ENCODE measurements at regions not wholly inside any gene's neighbourhood (a gene's known extent, or its start where the extent isn't known, plus 50 kb on each side); places are given as distances from the start of the nearest gene placed in this dataset.

- Mint-ChIP-seq H3K4me3 (ENCODE audit: low read depth) (no peak overlapping the region), H3K27ac (no peak overlapping the region), H3K4me1 (ENCODE audit: low read depth) (no peaks in the 10 kb centered on the region), H3K36me3 (ENCODE audit: low read depth) (no peaks in the 10 kb centered on the region), H3K27me3 (ENCODE audit: low read depth) (no peaks in the 10 kb centered on the region), H3K9me3 (no peaks in the 10 kb centered on the region)
- no peak for DNase-seq (ENCODE audit: low spot score)
- intact Hi-C loops (cut with micrococcal nuclease) = no loop called here
These were observed 513.5 kb downstream of the CMPK2 start for GRCh38 chr2:6352247-6352646.

- intact Hi-C loops (cut with micrococcal nuclease) = no loop called here
These were observed 512.7 kb downstream of the CMPK2 start for GRCh38 chr2:6352906-6353515.

GRCh38 chr2:6353669-6354068 is 512.0 kb downstream of the CMPK2 start:
- no peaks in the 10 kb centered on the region for H3K9me3 Mint-ChIP-seq
- H3K27me3 Mint-ChIP-seq (ENCODE audit: low read depth) = no peaks in the 10 kb centered on the region
- intact Hi-C loops (cut with micrococcal nuclease) = no loop called here
- DNase-seq (ENCODE audit: low spot score) = no peak
- no peak overlapping the region for H3K4me3 Mint-ChIP-seq (ENCODE audit: low read depth)
- no peaks in the 10 kb centered on the region for H3K4me1 Mint-ChIP-seq (ENCODE audit: low read depth)
- no peak overlapping the region for H3K27ac Mint-ChIP-seq
- no peaks in the 10 kb centered on the region for H3K36me3 Mint-ChIP-seq (ENCODE audit: low read depth)

More at GRCh38 chr2:6352906-6353515, 512.7 kb downstream of the CMPK2 start:
- Mint-ChIP-seq H3K27ac (no peak overlapping the region), H3K27me3 (ENCODE audit: low read depth) (no peaks in the 10 kb centered on the region), H3K9me3 (no peaks in the 10 kb centered on the region), H3K4me3 (ENCODE audit: low read depth) (no peak overlapping the region), H3K36me3 (ENCODE audit: low read depth) (no peaks in the 10 kb centered on the region), H3K4me1 (ENCODE audit: low read depth) (no peaks in the 10 kb centered on the region)
- no peak for DNase-seq (ENCODE audit: low spot score)

- Mint-ChIP-seq H3K27ac (no peak overlapping the region), H3K27me3 (ENCODE audit: low read depth) (no peaks in the 10 kb centered on the region), H3K9me3 (no peaks in the 10 kb centered on the region), H3K4me3 (ENCODE audit: low read depth) (no peak overlapping the region), H3K4me1 (ENCODE audit: low read depth) (no peaks in the 10 kb centered on the region), H3K36me3 (ENCODE audit: low read depth) (no peaks in the 10 kb centered on the region)
- DNase-seq (ENCODE audit: low spot score) = no peak
- intact Hi-C loops (cut with micrococcal nuclease) = no loop called here
These were observed 511.2 kb downstream of the CMPK2 start for GRCh38 chr2:6354546-6354945.

GRCh38 chr2:6355886-6356761 is 509.6 kb downstream of the CMPK2 start:
- Mint-ChIP-seq H3K4me3 (ENCODE audit: low read depth) (no peak overlapping the region), H3K4me1 (ENCODE audit: low read depth) (no peaks in the 10 kb centered on the region), H3K36me3 (ENCODE audit: low read depth) (no peaks in the 10 kb centered on the region), H3K9me3 (no peaks in the 10 kb centered on the region), H3K27ac (no peak overlapping the region), H3K27me3 (ENCODE audit: low read depth) (no peaks in the 10 kb centered on the region)
- no peak for DNase-seq (ENCODE audit: low spot score)
- intact Hi-C loops (cut with micrococcal nuclease) = no loop called here

GRCh38 chr2:6358546-6358945 is 507.2 kb downstream of the CMPK2 start:
- H3K27ac Mint-ChIP-seq = no peak overlapping the region
- H3K9me3 Mint-ChIP-seq = no peaks in the 10 kb centered on the region
- H3K36me3 Mint-ChIP-seq (ENCODE audit: low read depth) = no peaks in the 10 kb centered on the region
- H3K4me1 Mint-ChIP-seq (ENCODE audit: low read depth) = no peaks in the 10 kb centered on the region
- H3K4me3 Mint-ChIP-seq (ENCODE audit: low read depth) = no peak overlapping the region
- intact Hi-C loops (cut with micrococcal nuclease) = no loop called here
- no peaks in the 10 kb centered on the region for H3K27me3 Mint-ChIP-seq (ENCODE audit: low read depth)
- no peak for DNase-seq (ENCODE audit: low spot score)

- H3K36me3 Mint-ChIP-seq (ENCODE audit: low read depth) = no peaks in the 10 kb centered on the region
- no peaks in the 10 kb centered on the region for H3K9me3 Mint-ChIP-seq
- H3K27ac Mint-ChIP-seq = no peak overlapping the region
- no peaks in the 10 kb centered on the region for H3K4me1 Mint-ChIP-seq (ENCODE audit: low read depth)
- no peak overlapping the region for H3K4me3 Mint-ChIP-seq (ENCODE audit: low read depth)
- DNase-seq (ENCODE audit: low spot score) = no peak
- intact Hi-C loops (cut with micrococcal nuclease) = no loop called here
- H3K27me3 Mint-ChIP-seq (ENCODE audit: low read depth) = no peaks in the 10 kb centered on the region
These were observed 506.7 kb downstream of the CMPK2 start for GRCh38 chr2:6358985-6359384.

- Mint-ChIP-seq H3K4me3 (ENCODE audit: low read depth) (no peak overlapping the region), H3K4me1 (ENCODE audit: low read depth) (no peaks in the 10 kb centered on the region), H3K27ac (no peak overlapping the region), H3K9me3 (no peaks in the 10 kb centered on the region), H3K36me3 (ENCODE audit: low read depth) (no peaks in the 10 kb centered on the region), H3K27me3 (ENCODE audit: low read depth) (no peaks in the 10 kb centered on the region)
- intact Hi-C loops (cut with micrococcal nuclease) = no loop called here
- no peak for DNase-seq (ENCODE audit: low spot score)
These were observed 505.7 kb downstream of the CMPK2 start for GRCh38 chr2:6359964-6360363.

GRCh38 chr2:6362671-6363450 is 502.8 kb downstream of the CMPK2 start:
- intact Hi-C loops (cut with micrococcal nuclease) = no loop called here

GRCh38 chr2:6368281-6368680 is 497.4 kb downstream of the CMPK2 start:
- no peak overlapping the region for H3K27ac Mint-ChIP-seq
- H3K36me3 Mint-ChIP-seq (ENCODE audit: low read depth) = no peaks in the 10 kb centered on the region
- intact Hi-C loops (cut with micrococcal nuclease) = no loop called here
- no peaks in the 10 kb centered on the region for H3K4me1 Mint-ChIP-seq (ENCODE audit: low read depth)
- no peak for DNase-seq (ENCODE audit: low spot score)
- no peak overlapping the region for H3K4me3 Mint-ChIP-seq (ENCODE audit: low read depth)
- no peaks in the 10 kb centered on the region for H3K27me3 Mint-ChIP-seq (ENCODE audit: low read depth)
- no peaks in the 10 kb centered on the region for H3K9me3 Mint-ChIP-seq

More at GRCh38 chr2:6362671-6363450, 502.8 kb downstream of the CMPK2 start:
- no peak overlapping the region for H3K4me3 Mint-ChIP-seq (ENCODE audit: low read depth)
- DNase-seq (ENCODE audit: low spot score) = no peak
- H3K27me3 Mint-ChIP-seq (ENCODE audit: low read depth) = no peaks in the 10 kb centered on the region
- H3K27ac Mint-ChIP-seq = no peak overlapping the region
- no peaks in the 10 kb centered on the region for H3K9me3 Mint-ChIP-seq
- H3K4me1 Mint-ChIP-seq (ENCODE audit: low read depth) = no peaks in the 10 kb centered on the region
- H3K36me3 Mint-ChIP-seq (ENCODE audit: low read depth) = no peaks in the 10 kb centered on the region

GRCh38 chr2:6369266-6369665 is 496.4 kb downstream of the CMPK2 start:
- H3K27me3 Mint-ChIP-seq (ENCODE audit: low read depth) = no peaks in the 10 kb centered on the region
- H3K4me1 Mint-ChIP-seq (ENCODE audit: low read depth) = no peaks in the 10 kb centered on the region
- intact Hi-C loops (cut with micrococcal nuclease) = no loop called here
- no peak overlapping the region for H3K4me3 Mint-ChIP-seq (ENCODE audit: low read depth)
- H3K9me3 Mint-ChIP-seq = no peaks in the 10 kb centered on the region
- no peak overlapping the region for H3K27ac Mint-ChIP-seq
- H3K36me3 Mint-ChIP-seq (ENCODE audit: low read depth) = no peaks in the 10 kb centered on the region
- no peak for DNase-seq (ENCODE audit: low spot score)

GRCh38 chr2:6370753-6371551 is 494.8 kb downstream of the CMPK2 start:
- Mint-ChIP-seq H3K9me3 (no peaks in the 10 kb centered on the region), H3K36me3 (ENCODE audit: low read depth) (no peaks in the 10 kb centered on the region), H3K4me1 (ENCODE audit: low read depth) (no peaks in the 10 kb centered on the region), H3K4me3 (ENCODE audit: low read depth) (no peak overlapping the region), H3K27me3 (ENCODE audit: low read depth) (no peaks in the 10 kb centered on the region), H3K27ac (no peak overlapping the region)
- intact Hi-C loops (cut with micrococcal nuclease) = no loop called here
- no peak for DNase-seq (ENCODE audit: low spot score)
